DOHH2 (cell line): ENCODE measurements at regions not wholly inside any gene's neighbourhood (a gene's known extent, or its start where the extent isn't known, plus 50 kb on each side); places are given as distances from the start of the nearest gene placed in this dataset.

Source experiments
- H3F3A ChIP-seq: fragments of 200-600 bp; sonication (generic), shearing (Covaris generic); 2 replicates; pipeline ENCODE4 v1.6.0; 2016; ENCODE audit warnings: antibody characterized with exemption, mild to moderate bottlenecking; ENCODE audit not compliant: control insufficient read depth, insufficient read depth
- H3K27ac ChIP-seq: fragments of 200-600 bp; sonication (generic); 2 replicates; pipeline ENCODE4 v1.5.1; 2014; ENCODE audit warnings: low read depth, mild to moderate bottlenecking, low read length, moderate library complexity
- H3K27me3 ChIP-seq: fragments of 200-600 bp; sonication (generic); 2 replicates; pipeline ENCODE4 v1.6.1; 2014; ENCODE audit warnings: mild to moderate bottlenecking, low read length, mixed read lengths; ENCODE audit not compliant: control insufficient read depth
- H3K36me3 ChIP-seq: fragments of 200-600 bp; sonication (generic); 2 replicates; pipeline ENCODE4 v1.6.1; 2014; ENCODE audit warnings: mild to moderate bottlenecking, low read length, moderate library complexity, mixed read lengths; ENCODE audit not compliant: control insufficient read depth
- H3K4me1 ChIP-seq: fragments of 200-600 bp; sonication (generic); 2 replicates; pipeline ENCODE4 v1.6.1; 2014; ENCODE audit warnings: mild to moderate bottlenecking, low read length, mixed read lengths; ENCODE audit not compliant: control insufficient read depth
- H3K4me2 ChIP-seq: fragments of 200-600 bp; sonication (generic); 2 replicates; pipeline ENCODE4 v1.6.0; 2014; ENCODE audit warnings: mild to moderate bottlenecking, low read length, moderate library complexity
- H3K4me3 ChIP-seq: fragments of 200-600 bp; sonication (generic); 2 replicates; pipeline ENCODE4 v1.5.1; 2014; ENCODE audit warnings: mild to moderate bottlenecking, low read length, mixed read lengths
- H3K79me2 ChIP-seq: fragments of 200-600 bp; sonication (generic); 2 replicates; pipeline ENCODE4 v1.6.1; 2014; ENCODE audit warnings: mild to moderate bottlenecking, low read length, mixed read lengths; ENCODE audit not compliant: control insufficient read depth
- H3K9me2 ChIP-seq: fragments of 200-600 bp; sonication (generic); replicated peaks from 2 replicates; pipeline ENCODE4 v1.6.1; 2014; ENCODE audit warnings: mild to moderate bottlenecking, low read length, mixed read lengths; ENCODE audit not compliant: control insufficient read depth
- H3K9me3 ChIP-seq: fragments of 200-600 bp; sonication (generic); 2 replicates; pipeline ENCODE4 v1.6.1; 2014; ENCODE audit warnings: antibody characterized with exemption, low read length, mixed read lengths; ENCODE audit not compliant: control insufficient read depth, insufficient read depth
- H4K20me1 ChIP-seq: fragments of 200-600 bp; sonication (generic); 2 replicates; pipeline ENCODE4 v1.6.0; 2014; ENCODE audit warnings: low read depth, mild to moderate bottlenecking, antibody characterized with exemption, low read length, moderate library complexity; ENCODE audit not compliant: control insufficient read depth, insufficient read depth
- CTCF ChIP-seq: fragments of 200-600 bp; sonication (generic); IDR thresholded peaks from one replicate; pipeline ENCODE4 v1.5.1; 2014; ENCODE audit warnings: antibody characterized with exemption, mild to moderate bottlenecking, low read depth, low read length; ENCODE audit not compliant: poor library complexity, severe bottlenecking
- EZH2phosphoT487 ChIP-seq: fragments of 200-600 bp; sonication (generic); IDR thresholded peaks from 2 replicates; pipeline ENCODE4 v1.6.1; 2017; ENCODE audit warnings: borderline replicate concordance, mild to moderate bottlenecking, antibody characterized with exemption, low read length, moderate library complexity, mixed read lengths

- Histone ChIP-seq H3K9me3 (peaks cover 3% of the 10 kb centered on the region; the same call in 1 of the 2 replicates), H3K4me3 (no peak overlapping the region), H3K27me3 (no peaks in the 10 kb centered on the region), H3K4me2 (no peak overlapping the region), H3F3A (no peaks in the 10 kb centered on the region), H3K36me3 (no peaks in the 10 kb centered on the region), H4K20me1 (no peaks in the 10 kb centered on the region), H3K9me2 (no peaks in the 10 kb centered on the region), H3K79me2 (no peaks in the 10 kb centered on the region), H3K4me1 (no peaks in the 10 kb centered on the region), H3K27ac (no peak overlapping the region)
- TF ChIP-seq EZH2phosphoT487, result no peak
- no peak for TF ChIP-seq CTCF
These were observed 637.9 kb downstream of the ACTR3B start for GRCh38 chr7:153397459-153397858.

GRCh38 chr7:153397906-153398305, 638.4 kb downstream of the ACTR3B start:
- Histone ChIP-seq H3K4me1 (no peaks in the 10 kb centered on the region), H3K27me3 (no peaks in the 10 kb centered on the region), H3K4me2 (no peak overlapping the region), H3K9me2 (no peaks in the 10 kb centered on the region), H3K27ac (no peak overlapping the region), H3K36me3 (no peaks in the 10 kb centered on the region), H3K79me2 (no peaks in the 10 kb centered on the region), H3F3A (no peaks in the 10 kb centered on the region), H3K9me3 (peaks cover 3% of the 10 kb centered on the region; the same call in 1 of the 2 replicates), H3K4me3 (no peak overlapping the region), H4K20me1 (no peaks in the 10 kb centered on the region)
- TF ChIP-seq EZH2phosphoT487 (no peak), CTCF (no peak)

DNA sequence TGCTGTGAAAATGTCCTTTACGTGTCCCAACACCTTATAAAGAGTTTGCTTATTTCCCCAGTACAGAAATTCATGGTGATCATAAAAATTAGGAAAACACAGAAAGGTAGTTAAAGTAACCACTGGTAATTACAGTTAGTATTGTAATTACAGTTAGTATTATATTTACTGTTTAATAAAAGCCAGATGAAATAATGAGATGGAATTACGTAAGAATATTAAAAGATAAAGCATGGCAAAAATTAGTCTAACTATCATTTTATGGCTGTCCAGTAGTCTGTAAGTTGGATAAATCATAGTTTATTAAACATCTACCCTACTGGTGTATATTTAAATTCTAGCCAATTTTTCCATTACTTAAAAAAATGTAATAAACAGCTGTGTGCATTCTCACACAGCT, 638.8 kb downstream of the ACTR3B start:
- peaks cover 3% of the 10 kb centered on the region; the same call in 1 of the 2 replicates for H3K9me3 ChIP-seq
- no peaks in the 10 kb centered on the region for H3K79me2 ChIP-seq

More for the DNA sequence above, 638.8 kb downstream of the ACTR3B start:
- H3K36me3 ChIP-seq, result no peaks in the 10 kb centered on the region
- H3K4me3 ChIP-seq, result no peak overlapping the region
- H4K20me1 ChIP-seq, result no peaks in the 10 kb centered on the region
- H3K4me2 ChIP-seq, result no peak overlapping the region
- no peak for TF ChIP-seq EZH2phosphoT487
- no peak for TF ChIP-seq CTCF
- no peaks in the 10 kb centered on the region for H3K4me1 ChIP-seq
- no peaks in the 10 kb centered on the region for H3F3A ChIP-seq
- no peaks in the 10 kb centered on the region for H3K9me2 ChIP-seq
- H3K27me3 ChIP-seq, result no peaks in the 10 kb centered on the region
- no peak overlapping the region for H3K27ac ChIP-seq
